Left renal cortex interstitium (tissue), 4 donors: ENCODE measurements at regions not wholly inside any gene's neighbourhood (a gene's known extent, or its start where the extent isn't known, plus 50 kb on each side); places are given as distances from the start of the nearest gene placed in this dataset.

Experiments
- DNase-seq, 4 donors: peaks; one replicate each; pipeline ENCODE4 v3.0.0-alpha.2; 2013; ENCODE audit warnings: low read depth in 4 of 4, low spot score in 2 of 4, missing footprints in 1 of 4

DNA sequence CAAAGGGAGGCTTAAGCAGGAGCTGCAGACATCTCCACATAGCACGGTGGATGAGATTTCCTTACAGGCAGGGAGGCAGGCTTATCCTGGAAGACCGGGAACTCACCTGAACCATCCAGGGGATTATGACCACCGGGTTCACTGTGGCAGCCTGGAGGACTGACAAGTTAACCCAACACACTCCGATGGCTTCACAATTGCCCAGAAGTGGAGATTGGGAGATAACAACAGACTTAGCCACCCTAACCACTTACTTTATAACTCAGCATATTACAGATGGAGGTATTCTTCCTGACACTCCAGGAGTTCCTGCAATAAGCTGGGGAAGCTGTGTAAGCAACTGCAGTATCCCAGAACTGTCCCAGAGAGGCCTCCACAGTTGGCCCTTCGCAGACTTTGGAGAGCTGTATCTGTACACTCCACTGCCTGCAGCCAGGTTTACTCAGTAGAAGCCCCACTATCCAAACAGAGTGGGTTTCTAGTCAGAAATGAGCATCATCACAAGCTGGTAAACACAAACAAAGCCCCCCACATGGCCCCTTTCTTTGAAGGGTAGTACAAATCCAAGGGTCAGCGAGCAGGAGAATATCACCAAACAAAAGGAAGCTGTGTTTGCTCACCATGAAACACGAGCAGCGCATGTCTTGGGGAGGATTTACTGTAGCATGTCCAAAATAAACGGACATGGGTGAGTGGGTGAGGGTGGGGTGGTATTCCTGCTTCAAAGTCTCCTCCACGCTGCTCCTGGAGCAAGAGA lies 462.2 kb downstream of the RASEF start:
- DNase-seq: no peak

DNA sequence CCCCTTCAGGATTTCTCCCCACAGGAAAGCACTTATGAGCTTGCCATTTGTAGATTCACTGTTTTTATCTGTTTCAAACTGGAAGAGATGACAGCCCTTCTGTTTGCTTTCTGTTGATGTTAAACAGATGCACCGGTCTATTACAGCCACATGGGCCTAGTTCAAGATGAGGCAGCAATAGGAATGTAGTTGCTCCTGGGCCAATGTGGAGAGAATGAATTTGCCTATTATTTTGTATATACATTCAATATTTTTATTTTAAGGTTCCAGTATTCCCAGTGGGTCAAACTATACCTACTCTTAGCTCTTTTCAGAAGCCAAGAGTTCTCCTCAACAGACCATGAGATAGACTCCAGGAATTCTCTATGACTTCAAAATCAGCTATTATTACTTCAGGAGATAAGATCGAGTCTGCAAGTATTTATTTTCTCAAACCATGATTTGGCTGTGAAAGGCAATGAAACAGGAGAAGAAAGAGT lies 461.6 kb downstream of the RASEF start:
- DNase-seq: no peak

DNA sequence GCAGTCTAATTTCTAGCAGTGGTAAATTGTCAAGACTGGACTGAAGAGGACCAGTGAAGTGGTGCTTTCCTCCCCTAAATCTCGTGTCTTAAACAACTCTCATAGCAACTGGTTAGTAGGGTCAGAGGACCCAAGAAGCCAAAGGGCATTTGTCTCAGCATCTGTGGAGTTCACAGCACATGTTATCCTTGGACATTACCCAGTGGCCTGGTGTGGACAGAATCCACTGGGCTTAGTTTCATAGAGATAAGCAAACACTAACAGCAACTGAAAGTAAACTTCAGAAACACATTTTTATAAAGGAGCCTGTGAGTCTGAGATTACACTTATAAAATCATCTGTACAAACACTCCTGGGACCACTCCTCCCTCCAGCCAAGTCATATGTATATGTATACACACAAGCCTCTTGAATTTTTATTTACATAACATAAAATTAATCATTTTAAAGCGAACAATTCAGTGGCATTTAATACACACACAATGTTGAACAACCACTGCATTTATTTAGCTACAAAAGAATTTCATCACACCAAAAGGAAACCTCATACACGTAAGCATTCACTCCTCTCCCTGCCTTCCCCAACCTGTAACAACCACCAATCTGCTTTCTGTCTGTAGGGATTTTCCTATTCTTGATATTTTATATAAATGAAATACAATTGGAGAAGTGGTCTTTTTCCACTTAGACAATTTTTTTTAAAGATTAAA lies 457.8 kb downstream of the RASEF start:
- DNase-seq: no peak

DNA sequence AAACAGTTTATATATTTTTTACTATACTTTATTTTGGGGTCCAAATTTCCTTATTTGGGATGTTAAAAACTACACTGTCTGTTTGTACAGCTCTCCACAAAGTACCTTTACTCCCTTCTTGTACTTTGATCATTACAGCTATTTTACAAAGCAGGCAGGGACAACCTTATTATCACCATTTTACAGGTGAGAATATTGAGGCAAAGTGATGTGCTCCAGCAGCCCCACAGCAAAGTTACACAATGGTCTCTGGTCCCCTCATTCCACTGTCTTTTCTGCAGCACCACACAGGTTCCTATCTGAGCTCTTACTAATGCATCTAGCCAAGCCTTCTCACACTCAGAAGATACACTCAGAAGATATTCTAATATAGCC lies 457.3 kb downstream of the RASEF start:
- DNase-seq: no peak

DNA sequence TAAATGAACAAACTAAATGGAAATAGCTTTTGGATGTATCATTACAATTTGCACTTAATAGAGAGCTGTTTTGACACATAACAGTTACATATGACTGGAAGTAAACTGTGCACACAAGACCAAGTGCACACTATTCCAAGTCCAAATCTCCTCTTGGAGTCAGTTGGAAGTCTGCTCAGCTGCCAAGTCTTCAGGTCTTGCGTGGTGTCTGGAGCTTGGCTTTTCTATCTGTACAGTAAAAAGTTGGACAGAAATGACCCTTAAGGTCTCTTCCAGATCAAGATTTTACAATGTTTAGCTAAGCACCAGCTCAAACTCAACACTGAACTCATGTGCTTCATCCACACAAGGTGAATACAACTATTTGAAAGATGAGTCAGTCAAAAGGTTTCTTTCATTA lies 456.9 kb downstream of the RASEF start:
- no peak for DNase-seq

DNA sequence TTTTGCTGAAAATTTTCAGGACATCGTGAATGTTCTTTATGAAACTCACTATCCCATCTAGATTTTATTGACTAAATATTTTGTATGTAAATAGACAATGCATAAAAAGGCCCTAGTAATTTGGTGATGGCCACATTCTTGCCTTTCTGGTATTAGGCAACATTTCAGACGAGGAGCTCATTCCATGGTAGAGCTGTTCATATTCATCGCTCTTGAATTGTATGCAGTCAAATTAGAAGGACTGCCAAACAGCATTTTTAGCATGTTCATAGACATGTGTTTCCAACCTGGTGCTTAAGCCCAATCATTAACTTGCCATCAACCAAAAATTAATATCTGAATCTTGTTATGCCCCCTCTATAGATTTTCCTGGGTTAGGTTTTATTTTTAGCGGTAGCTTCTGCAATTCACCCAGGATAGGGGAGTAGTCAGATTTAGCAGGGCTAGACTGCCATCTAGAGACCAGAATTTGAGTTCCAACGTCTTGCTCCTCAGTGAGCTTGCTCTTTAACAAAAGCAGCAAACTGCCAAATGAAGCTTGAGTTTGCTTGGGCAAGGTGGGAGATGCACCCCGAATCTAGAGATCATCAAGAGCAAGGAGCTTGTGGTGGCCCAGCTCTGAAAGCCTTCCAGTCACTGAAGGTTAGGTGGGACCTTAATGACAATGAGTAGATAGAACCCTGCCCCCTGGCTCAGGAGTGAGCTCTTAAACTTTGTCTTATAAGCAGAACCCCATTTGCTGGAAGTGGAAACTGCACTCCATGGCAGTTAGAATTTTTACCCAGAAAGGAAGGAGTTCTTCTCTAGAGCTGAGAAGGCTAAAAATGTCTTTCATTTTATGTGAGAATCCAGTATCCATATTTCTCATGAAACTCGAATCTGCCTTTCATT lies 456.2 kb downstream of the RASEF start:
- DNase-seq: no peak

DNA sequence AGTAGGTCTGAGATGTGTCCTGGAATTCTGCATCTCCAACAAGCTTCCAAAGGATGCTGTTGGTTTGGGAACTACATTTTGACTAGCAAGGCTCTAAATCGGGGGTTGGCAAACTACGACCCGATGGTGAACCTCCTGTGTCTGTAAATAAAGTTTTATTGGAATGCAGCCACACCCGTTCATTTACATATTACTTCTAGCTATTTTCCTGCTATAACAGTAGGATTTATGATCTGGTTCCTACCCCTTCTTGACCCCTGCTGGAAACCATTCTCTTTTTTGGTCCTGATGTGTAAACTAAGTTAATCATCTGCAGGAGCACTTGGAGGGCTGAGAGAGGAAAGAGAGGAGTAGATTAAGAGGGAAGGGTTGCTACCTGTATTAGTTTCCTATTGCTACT lies 454.5 kb downstream of the RASEF start:
- DNase-seq: no peak

DNA sequence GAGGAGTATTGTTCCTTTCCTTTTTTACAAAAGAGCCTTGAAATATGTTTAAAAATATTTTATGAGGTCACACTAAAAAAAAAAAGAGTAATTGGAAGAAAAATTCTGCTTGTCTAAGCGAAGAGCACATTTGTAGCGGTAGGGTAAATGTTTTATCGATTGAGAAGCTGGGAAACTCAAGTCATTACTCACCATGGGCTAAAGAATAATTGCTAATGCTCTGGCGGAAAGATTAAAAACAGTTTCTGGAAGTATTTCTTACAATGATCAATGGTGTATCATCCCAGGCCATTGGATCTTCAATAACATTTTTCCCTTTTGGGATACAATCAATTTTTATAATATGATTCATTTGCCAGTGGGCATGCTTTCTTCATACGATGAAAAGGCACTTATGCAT lies 450.0 kb downstream of the RASEF start:
- no peak for DNase-seq

DNA sequence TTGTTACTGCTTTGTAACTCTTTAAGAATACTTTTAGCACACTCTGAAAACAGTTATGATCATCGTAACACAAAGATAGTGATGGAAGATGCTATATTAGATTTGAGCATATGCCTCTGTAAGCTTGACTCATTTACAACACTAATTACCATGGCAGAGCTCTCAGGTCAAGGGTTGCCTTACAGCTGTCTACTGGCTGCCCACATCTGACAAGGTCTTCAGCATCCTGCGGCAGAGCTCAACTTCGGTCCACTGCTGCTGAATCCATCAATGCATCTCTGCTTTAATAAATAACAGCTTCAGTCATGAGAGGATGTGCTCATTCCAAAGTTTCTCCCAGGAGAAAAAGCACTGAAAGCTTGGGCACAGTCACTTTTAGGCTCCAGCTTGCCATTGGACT lies 449.4 kb downstream of the RASEF start:
- no peak for DNase-seq

DNA sequence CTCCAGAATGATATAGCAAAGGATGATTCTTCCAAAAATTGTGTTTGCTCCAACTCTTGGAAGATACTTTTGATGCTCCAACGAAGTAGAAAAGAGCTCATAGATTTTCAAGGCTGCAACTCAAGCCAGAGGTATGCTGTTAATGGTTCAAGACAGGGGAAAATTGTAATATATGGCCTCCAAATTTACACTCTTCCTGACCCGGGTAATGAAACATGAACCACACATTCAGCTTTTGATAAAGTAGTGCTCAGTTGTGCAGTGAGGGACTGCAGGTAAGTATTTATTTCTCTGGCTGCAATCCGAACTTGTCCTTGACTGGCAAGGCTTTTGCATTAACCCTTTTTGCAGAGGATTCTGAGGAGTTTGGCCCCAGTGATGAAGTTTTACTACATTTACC lies 446.4 kb downstream of the RASEF start:
- no peak for DNase-seq

DNA sequence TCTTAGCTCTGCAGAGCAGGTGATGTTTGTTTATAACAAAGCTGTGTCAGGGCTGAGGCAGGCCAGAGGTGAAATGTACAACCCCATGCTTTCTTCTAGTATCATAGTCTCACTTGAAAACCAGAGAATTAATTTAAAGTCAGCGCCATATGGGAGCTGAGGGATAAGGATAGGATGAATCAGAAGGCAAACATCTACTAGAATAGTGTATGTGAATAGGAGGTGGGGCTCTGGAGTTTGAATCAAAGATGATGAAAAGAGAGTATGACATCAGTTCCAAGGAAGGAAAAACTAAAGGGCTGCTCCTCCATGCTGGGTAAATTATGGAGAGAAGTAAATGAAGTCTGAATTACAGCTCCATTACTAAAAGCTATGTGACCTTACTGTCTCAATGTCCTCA lies 441.5 kb downstream of the RASEF start:
- no peak for DNase-seq

DNA sequence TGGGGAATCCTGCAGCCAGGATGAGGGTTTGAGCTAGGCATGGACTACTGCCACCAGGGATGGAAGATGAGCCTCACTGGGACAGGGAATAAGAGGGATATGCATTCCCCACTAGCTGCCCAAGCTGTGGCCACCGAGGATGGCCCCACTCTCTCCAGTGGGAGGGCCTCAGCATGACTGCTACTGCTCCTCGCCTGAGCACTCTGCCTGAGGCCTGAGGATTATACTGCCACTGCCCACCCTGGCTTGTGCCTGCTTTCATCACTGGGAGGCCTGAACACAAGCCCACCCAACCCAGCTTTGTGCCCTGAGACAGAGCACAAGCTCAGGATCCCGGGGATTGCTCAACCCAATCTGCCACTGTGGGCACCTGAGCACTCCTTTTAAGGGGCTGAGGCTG lies 425.6 kb downstream of the RASEF start:
- DNase-seq: no peak

DNA sequence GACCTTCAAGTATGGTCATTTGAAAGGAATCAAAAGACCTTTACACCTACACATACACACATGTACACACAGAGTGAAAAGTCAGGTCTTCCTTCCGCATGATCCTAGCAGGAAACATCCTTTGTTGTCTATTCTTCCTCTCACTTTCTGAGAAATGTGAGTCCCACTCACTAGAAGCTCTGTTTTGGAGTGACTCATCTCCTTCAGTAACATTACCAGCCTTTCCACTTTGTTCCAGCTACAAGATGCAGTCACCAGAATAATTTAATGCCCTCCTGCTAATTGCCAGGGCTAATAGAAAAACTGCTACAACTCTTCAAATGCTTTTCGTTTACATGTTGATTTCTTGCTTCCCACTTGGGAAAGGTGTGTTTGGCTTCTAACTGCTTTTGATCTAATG lies 417.3 kb downstream of the RASEF start:
- no peak for DNase-seq

DNA sequence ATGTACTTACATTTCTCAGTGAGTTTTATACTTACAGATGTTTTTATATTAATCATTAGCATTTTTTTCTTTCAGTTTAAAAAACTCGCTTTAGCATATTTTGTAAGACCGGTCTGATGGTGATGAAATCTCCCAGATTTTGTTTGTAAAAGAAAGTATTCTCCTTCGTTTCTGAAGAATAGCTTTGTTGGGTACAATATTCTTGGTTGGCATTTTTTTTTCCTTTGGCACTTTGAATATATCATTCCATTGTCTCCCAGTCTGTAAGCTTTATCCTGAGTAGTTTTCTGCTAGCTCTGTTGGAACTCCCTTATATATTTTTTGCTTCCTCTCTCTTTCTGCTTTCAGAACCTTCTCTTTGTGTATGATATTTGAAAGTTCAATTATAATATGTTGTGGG lies 412.6 kb downstream of the RASEF start:
- no peak for DNase-seq

DNA sequence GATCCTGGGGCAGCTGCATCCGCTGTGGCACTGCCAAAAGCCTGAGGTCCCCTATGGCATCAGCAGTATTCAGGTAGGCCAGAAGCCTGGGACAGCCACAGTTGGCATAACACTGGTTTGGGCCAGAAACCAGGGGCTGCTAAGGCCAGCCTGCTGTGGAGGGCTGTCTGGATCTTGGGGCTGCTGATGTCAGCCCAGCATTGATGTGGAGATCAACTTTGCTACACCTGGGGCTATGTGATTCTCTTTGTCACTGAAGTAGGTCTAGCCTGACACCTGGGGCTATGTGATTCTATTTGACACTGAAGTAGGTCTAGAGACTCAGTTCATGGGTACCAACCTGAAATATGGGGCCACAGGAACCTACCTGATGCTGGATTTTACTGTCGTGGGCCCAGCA lies 411.5 kb downstream of the RASEF start:
- DNase-seq: no peak

DNA sequence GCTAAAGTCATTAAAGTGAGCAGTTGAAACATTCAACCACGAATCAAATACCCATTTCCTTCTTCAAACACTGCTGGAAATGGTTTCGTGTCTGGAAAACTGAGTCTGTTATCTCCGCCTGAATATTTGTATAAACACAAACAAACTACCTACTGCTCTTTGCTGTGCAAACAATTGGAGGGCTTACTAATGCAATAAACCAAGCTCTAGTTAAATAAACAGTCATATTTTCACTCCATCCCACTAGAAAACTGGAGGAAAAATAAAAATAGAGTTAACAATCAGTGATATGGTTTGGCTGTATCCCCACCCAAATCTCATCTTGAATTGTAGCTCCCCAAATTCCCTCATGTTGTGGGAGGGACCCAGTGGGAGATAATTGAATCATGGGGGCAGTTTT lies 397.6 kb downstream of the RASEF start:
- DNase-seq: no peak

DNA sequence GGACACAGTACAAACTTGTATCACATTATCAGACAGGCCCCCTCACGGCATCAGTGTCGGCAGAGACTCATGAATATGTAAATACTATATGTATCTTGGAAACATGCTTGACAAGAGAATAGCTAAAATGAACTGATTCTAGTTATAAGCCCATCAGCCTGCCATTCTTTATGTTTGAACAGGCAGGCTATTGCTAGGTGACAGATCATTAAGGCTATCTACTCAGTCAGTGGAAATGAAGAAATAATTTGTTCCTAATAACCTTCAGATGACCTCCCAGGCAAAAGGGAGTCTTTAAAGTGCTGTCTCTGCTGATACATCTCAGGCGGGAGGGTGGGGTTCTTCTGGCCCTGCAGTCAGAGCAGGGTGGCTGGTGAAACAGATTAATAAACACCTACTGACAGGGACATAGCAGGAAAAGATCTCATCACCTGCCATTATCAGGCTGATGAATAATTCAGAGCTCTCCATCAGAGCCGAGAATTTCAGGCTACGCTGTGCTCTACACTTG lies 394.2 kb downstream of the RASEF start:
- DNase-seq: no peak

DNA sequence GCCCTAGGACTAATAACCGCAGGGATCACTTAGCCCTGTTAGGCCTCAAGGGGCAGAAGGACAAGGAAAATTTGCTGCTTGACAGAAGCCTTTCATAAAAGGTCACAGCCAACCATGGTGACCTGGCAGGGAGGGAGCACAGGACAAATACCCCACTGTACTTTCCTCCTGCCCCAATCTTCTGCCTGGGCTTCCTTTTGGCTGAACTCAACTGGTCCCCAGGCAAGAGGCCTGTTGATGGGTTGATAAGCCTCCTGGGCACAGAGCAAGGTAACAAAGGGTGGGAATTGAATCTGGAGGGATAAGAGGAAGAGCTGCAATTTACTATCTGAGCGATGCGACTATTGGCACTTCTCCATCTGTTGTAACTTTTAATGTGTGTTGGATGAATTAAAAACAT lies 392.9 kb downstream of the RASEF start:
- no peak for DNase-seq

DNA sequence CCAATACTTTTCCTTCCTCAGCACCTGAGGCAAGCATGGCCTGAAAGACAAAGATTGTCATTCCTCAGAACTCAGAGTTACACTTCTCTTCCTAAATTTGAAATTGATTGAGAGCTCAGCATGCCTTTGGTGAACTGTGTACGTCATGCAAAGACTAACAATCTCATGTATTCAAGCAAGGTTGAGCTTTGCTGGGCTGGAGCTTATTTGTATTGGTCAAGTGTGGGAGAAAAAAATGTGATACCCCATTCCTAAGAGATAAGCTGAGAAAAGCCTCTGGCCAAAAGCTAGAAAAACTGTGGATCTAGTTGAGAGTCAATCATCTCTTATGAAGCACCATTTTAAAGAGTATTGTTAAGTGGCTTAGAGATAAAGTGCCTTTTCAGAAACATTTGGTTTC lies 392.2 kb downstream of the RASEF start:
- no peak for DNase-seq

DNA sequence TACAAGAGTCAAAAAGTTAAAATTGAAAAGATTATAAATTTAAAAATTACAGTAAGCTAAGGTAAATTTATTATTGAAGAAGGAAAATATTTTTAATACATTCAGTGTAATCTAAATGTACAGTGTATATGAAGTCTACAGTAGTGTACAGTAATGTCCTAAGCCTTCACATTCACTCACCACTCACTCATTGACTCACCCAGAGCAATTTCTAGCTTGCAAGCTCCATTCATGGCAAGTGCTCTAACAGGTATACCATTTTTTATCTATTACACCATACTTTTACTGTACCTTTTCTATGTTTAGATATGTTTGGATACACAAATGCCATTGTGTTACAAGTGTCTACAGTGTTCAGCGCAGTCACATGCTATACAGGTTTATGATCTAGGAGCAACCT lies 389.7 kb downstream of the RASEF start:
- no peak for DNase-seq

DNA sequence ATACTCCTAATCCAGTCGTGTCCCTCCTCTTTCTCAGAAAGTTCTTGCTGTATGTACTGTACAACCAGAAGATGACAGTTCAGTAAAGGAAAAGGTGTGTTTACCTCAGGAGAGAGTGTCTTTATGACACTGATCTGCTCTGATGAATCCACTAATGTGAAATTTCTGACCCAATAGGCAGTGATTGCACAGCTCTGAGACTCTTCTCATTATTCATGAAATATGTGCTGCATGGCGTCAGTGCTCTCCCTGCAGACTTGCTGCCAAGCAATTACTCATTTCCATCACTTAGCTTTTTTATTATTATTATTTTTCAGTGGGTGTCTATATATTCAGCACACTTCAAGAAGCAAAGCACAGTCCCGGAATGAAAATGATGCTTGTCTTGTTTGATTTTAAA lies 389.0 kb downstream of the RASEF start:
- DNase-seq: no peak
